Neural progenitor cell (in vitro differentiated cells): ENCODE measurements at regions not wholly inside any gene's neighbourhood (a gene's known extent, or its start where the extent isn't known, plus 50 kb on each side); places are given as distances from the start of the nearest gene placed in this dataset.

Experiments used
- DNase-seq: peaks from one replicate; pipeline ENCODE4 v3.0.0-alpha.2; 2016; ENCODE audit warnings: low spot score
- H2AFZ ChIP-seq: fragments of 200-600 bp; sonication (generic); replicated peaks from 2 replicates; pipeline ENCODE4 v1.6.1; 2016; ENCODE audit warnings: antibody characterized with exemption
- H3F3A ChIP-seq: fragments of 200-600 bp; sonication (generic); 2 replicates; pipeline ENCODE4 v1.6.1; 2016; ENCODE audit warnings: antibody characterized with exemption, low read depth
- H3K27ac ChIP-seq: fragments of 200-600 bp; sonication (generic); 2 replicates; pipeline ENCODE4 v1.5.1; 2016; ENCODE audit warnings: mild to moderate bottlenecking
- H3K27me3 ChIP-seq: fragments of 200-600 bp; sonication (generic); 2 replicates; pipeline ENCODE4 v1.6.1; 2016; ENCODE audit warnings: mild to moderate bottlenecking, moderate library complexity
- H3K36me3 ChIP-seq: fragments of 200-600 bp; sonication (generic); 2 replicates; pipeline ENCODE4 v1.5.1; 2016
- H3K4me1 ChIP-seq: fragments of 200-600 bp; sonication (generic); 2 replicates; pipeline ENCODE4 v1.6.1; 2016; ENCODE audit warnings: mixed run types
- H3K4me2 ChIP-seq: fragments of 200-600 bp; sonication (generic); 2 replicates; pipeline ENCODE4 v1.6.1; 2016
- H3K4me3 ChIP-seq: fragments of 200-600 bp; sonication (generic); 2 replicates; pipeline ENCODE4 v1.5.1; 2016
- H3K79me2 ChIP-seq: fragments of 200-600 bp; sonication (generic); 2 replicates; pipeline ENCODE4 v1.6.1; 2016; ENCODE audit warnings: low read depth
- H3K9ac ChIP-seq: fragments of 200-600 bp; sonication (generic); 2 replicates; pipeline ENCODE4 v1.6.1; 2016
- H3K9me3 ChIP-seq: fragments of 200-600 bp; sonication (generic); 2 replicates; pipeline ENCODE4 v1.5.1; 2016; ENCODE audit warnings: low read depth
- H4K20me1 ChIP-seq: fragments of 200-600 bp; sonication (generic); 2 replicates; pipeline ENCODE4 v1.6.1; 2016; ENCODE audit warnings: low read depth
- H3K27ac Mint-ChIP-seq: 3 replicates; pipeline ENCODE4 v1.8.0; 2021; ENCODE audit warnings: mixed read lengths
- H3K27me3 Mint-ChIP-seq: 2 replicates; pipeline ENCODE4 v1.8.0; 2022; ENCODE audit warnings: low read depth, mild to moderate bottlenecking, inconsistent platforms, moderate library complexity, mixed read lengths; ENCODE audit not compliant: insufficient read depth
- H3K36me3 Mint-ChIP-seq: 3 replicates; pipeline ENCODE4 v1.8.0; 2021; ENCODE audit warnings: mixed read lengths
- H3K4me1 Mint-ChIP-seq: 3 replicates; pipeline ENCODE4 v1.8.0; 2021; ENCODE audit warnings: mixed read lengths
- H3K4me3 Mint-ChIP-seq: 3 replicates; pipeline ENCODE4 v1.8.0; 2021; ENCODE audit warnings: mild to moderate bottlenecking, moderate library complexity, mixed read lengths
- H3K9me3 Mint-ChIP-seq: 3 replicates; pipeline ENCODE4 v1.8.0; 2020; ENCODE audit warnings: mixed read lengths
- CTCF ChIP-seq: fragments of 200-600 bp; sonication (generic); IDR thresholded peaks from 2 replicates; pipeline ENCODE4 v1.5.1; 2017; ENCODE audit warnings: antibody characterized with exemption, mild to moderate bottlenecking
- EZH2 ChIP-seq: fragments of 200-600 bp; sonication (generic); IDR thresholded peaks from 2 replicates; pipeline ENCODE4 v1.6.1; 2017; ENCODE audit warnings: antibody characterized with exemption, mild to moderate bottlenecking, moderate library complexity
- EZH2phosphoT487 ChIP-seq: fragments of 200-600 bp; sonication (generic); IDR thresholded peaks from 2 replicates; pipeline ENCODE4 v1.6.1; 2017; ENCODE audit warnings: antibody characterized with exemption

DNA sequence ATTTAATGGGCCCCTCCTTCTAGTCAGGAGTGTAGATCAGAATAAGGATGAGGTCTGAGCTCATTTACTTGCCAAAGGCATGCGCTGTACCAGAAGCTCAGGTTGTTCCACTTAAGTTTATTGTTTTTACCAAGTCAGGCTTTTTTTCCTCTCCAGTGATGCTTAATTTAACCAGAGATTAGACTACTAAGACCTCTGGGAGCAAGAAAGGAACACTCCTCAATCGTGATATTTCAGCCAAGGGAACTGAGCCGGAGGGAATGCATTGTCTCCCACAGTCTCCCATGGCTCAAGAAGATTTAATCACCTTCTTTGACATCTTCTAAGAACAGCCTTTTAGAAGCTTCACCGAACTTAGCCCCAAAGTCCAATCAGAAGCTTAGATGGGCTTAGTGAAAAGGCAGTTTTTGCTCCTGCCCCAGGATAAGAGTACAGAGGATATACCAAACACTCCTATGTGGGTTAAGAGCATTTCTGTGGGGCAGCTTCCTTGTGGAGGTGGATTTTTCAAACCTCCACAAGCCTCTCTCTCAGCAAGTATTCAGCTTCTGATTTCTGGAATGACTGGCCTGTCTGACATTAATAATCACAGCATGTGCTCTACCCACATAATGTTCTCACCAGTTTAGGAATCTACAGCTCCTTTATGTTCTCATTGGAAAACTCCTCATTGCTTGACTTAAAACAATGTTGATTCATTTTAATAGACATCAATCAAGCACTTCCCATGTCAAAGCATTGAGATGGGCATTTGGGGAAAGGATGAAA, 322.7 kb downstream of the SUCLA2 start:
- peak overlapping the region; percentile 44 for H3K27ac Mint-ChIP-seq
- H3K9me3 Mint-ChIP-seq = no peaks in the 10 kb centered on the region
- H3K4me1 ChIP-seq = peaks cover 28% of the 10 kb centered on the region
- H3F3A ChIP-seq = peaks cover 20% of the 10 kb centered on the region
- H3K27me3 ChIP-seq = no peaks in the 10 kb centered on the region
- H3K36me3 ChIP-seq = no peaks in the 10 kb centered on the region
- no peak overlapping the region for H2AFZ ChIP-seq
- H3K4me3 ChIP-seq = no peak overlapping the region
- H3K4me1 Mint-ChIP-seq = peaks cover 24% of the 10 kb centered on the region
- no peaks in the 10 kb centered on the region for H3K9me3 ChIP-seq
- no peaks in the 10 kb centered on the region for H3K79me2 ChIP-seq
- no peak overlapping the region for H3K27ac ChIP-seq
- no peak overlapping the region for H3K4me3 Mint-ChIP-seq
- DNase-seq = peak; percentile 80
- TF ChIP-seq EZH2phosphoT487 = peak; percentile 88
- TF ChIP-seq EZH2 = no peak
- no peak for TF ChIP-seq CTCF
- H3K4me2 ChIP-seq = peak overlapping the region; percentile 49
- no peak overlapping the region for H3K9ac ChIP-seq
- H4K20me1 ChIP-seq = no peaks in the 10 kb centered on the region
- H3K36me3 Mint-ChIP-seq = no peaks in the 10 kb centered on the region
- H3K27me3 Mint-ChIP-seq = no peaks in the 10 kb centered on the region

DNA sequence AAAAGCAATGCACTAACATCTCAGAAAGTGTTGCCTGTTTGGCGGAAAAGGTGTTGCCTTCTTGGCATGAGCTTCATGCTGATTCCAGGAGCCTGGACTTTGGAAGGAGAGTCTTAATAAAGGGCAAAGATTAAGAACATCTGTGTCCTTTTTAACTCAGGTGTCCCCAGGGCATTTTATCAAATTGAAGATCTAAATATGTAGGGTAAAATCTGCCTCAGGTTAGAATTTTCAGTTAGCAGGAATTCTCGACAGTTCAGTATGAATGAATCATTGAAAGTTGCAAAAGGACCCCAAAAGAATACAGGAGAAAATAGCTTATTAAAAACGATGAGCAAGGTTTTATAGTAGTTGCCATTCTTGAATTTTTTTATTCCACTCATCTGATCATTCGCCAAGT, 325.2 kb downstream of the SUCLA2 start:
- no peaks in the 10 kb centered on the region for H3K9me3 Mint-ChIP-seq
- Histone ChIP-seq H3K9ac (no peak overlapping the region), H2AFZ (no peak overlapping the region), H3K4me1 (peaks cover 28% of the 10 kb centered on the region), H3K79me2 (no peaks in the 10 kb centered on the region), H3K4me3 (no peak overlapping the region), H4K20me1 (no peaks in the 10 kb centered on the region), H3K27ac (no peak overlapping the region), H3F3A (peaks cover 20% of the 10 kb centered on the region), H3K4me2 (no peak overlapping the region), H3K36me3 (no peaks in the 10 kb centered on the region), H3K27me3 (no peaks in the 10 kb centered on the region), H3K9me3 (no peaks in the 10 kb centered on the region)
- no peak for DNase-seq
- H3K4me3 Mint-ChIP-seq = no peak overlapping the region
- H3K36me3 Mint-ChIP-seq = no peaks in the 10 kb centered on the region
- TF ChIP-seq EZH2phosphoT487 (no peak), EZH2 (no peak), CTCF (no peak)
- H3K27ac Mint-ChIP-seq = no peak overlapping the region
- H3K27me3 Mint-ChIP-seq = no peaks in the 10 kb centered on the region
- peaks cover 24% of the 10 kb centered on the region for H3K4me1 Mint-ChIP-seq

GRCh38 chr13:47673009-47673850, 327.8 kb downstream of the SUCLA2 start:
- Mint-ChIP-seq H3K27me3 (no peaks in the 10 kb centered on the region), H3K36me3 (no peaks in the 10 kb centered on the region), H3K4me1 (peaks cover 13% of the 10 kb centered on the region), H3K9me3 (no peaks in the 10 kb centered on the region), H3K4me3 (no peak overlapping the region), H3K27ac (no peak overlapping the region)
- Histone ChIP-seq H3K36me3 (no peaks in the 10 kb centered on the region), H3K4me3 (no peak overlapping the region), H3K79me2 (no peaks in the 10 kb centered on the region), H3K4me1 (peaks cover 18% of the 10 kb centered on the region), H3K27ac (no peak overlapping the region), H3K4me2 (no peak overlapping the region), H3K27me3 (no peaks in the 10 kb centered on the region), H3F3A (peaks cover 13% of the 10 kb centered on the region), H4K20me1 (no peaks in the 10 kb centered on the region), H2AFZ (no peak overlapping the region), H3K9me3 (no peaks in the 10 kb centered on the region), H3K9ac (no peak overlapping the region)
- DNase-seq = no peak
- TF ChIP-seq EZH2phosphoT487 = no peak
- no peak for TF ChIP-seq EZH2
- TF ChIP-seq CTCF = no peak
